H1 (cell line): ENCODE measurements at regions not wholly inside any gene's neighbourhood (a gene's known extent, or its start where the extent isn't known, plus 50 kb on each side); places are given as distances from the start of the nearest gene placed in this dataset.

Experiments used
- CTCF ChIA-PET: fragments of 300-600 bp; sonication (Branson Sonifier 250); formaldehyde crosslinking; loops from one replicate; lab custom pipeline; 2021; ENCODE audit not compliant: partially characterized antibody; lab: Charles Lee
- POLR2A ChIA-PET: fragments of 300-600 bp; sonication (Branson Sonifier 250); formaldehyde crosslinking; loops from one replicate; lab custom pipeline; 2021; ENCODE audit warnings: inconsistent platforms; ENCODE audit not compliant: partially characterized antibody; lab: Charles Lee
- DNase-seq, 2 experiments: peaks; one replicate each; pipeline versions ENCODE4 v3.0.0 to v3.0.0-alpha.2; 2010 to 2022; ENCODE audit warnings: low spot score in 2 of 2, low read depth in 1 of 2, mixed read lengths in 1 of 2
- FAIRE-seq: peaks from 2 replicates; lab custom pipeline; 2011; peaks lifted over from hg19 to GRCh38; lab: Jason Lieb, UNC
- H2AFZ ChIP-seq: 2 replicates; pipeline ENCODE4 v1.8.1; 2012; ENCODE audit warnings: low read length, inconsistent platforms
- H2AK5ac ChIP-seq: 2 replicates; pipeline ENCODE4 v1.6.1; 2013; ENCODE audit warnings: low read depth, low read length
- H2BK120ac ChIP-seq: replicated peaks from 2 replicates; pipeline ENCODE3; 2013; ENCODE audit warnings: low read depth, low read length, inconsistent platforms
- H2BK12ac ChIP-seq: 2 replicates; pipeline ENCODE4 v1.6.1; 2013; ENCODE audit warnings: low read depth, low read length
- H2BK15ac ChIP-seq: 2 replicates; pipeline ENCODE4 v1.6.1; 2013; ENCODE audit warnings: low read length
- H2BK20ac ChIP-seq: 2 replicates; pipeline ENCODE4 v1.6.1; 2013; ENCODE audit warnings: low read length
- H2BK5ac ChIP-seq: 2 replicates; pipeline ENCODE4 v1.6.1; 2013; ENCODE audit warnings: low read depth, low read length
- H3K14ac ChIP-seq: 2 replicates; pipeline ENCODE4 v1.6.1; 2013; ENCODE audit warnings: inconsistent platforms; ENCODE audit not compliant: insufficient read length
- H3K18ac ChIP-seq: 2 replicates; pipeline ENCODE4 v1.6.1; 2013; ENCODE audit warnings: low read length; ENCODE audit errors: extremely low read depth
- H3K23ac ChIP-seq: 2 replicates; pipeline ENCODE4 v1.6.1; 2013; ENCODE audit warnings: inconsistent platforms; ENCODE audit not compliant: insufficient read length
- H3K23me2 ChIP-seq: 2 replicates; pipeline ENCODE4 v1.6.1; 2013; ENCODE audit warnings: low read depth, low read length
- H3K27ac ChIP-seq: 2 replicates; pipeline ENCODE4 v1.6.1; 2011; ENCODE audit warnings: low read depth, low read length, inconsistent platforms
- H3K27me3 ChIP-seq, 4 experiments: replicated peaks in 1 of 4; 1 replicate in 1 of 4; 2 replicates in 3 of 4; pipeline versions ENCODE4 v1.6.1 to v1.8.1; 2011 to 2013; ENCODE audit warnings: low read length in 3 of 4, mild to moderate bottlenecking in 3 of 4, inconsistent platforms in 2 of 4, mixed read lengths in 2 of 4, moderate library complexity in 1 of 4; ENCODE audit not compliant: control insufficient read depth in 3 of 4, insufficient read depth in 3 of 4; ENCODE audit errors: extremely low read depth in 1 of 4
- H3K36me3 ChIP-seq, 4 experiments: 2 replicates each; pipeline versions ENCODE4 v1.6.1 to v1.8.1; 2011 to 2013; ENCODE audit warnings: mild to moderate bottlenecking in 4 of 4, low read length in 3 of 4, moderate library complexity in 2 of 4, control low read depth in 1 of 4, inconsistent platforms in 1 of 4; ENCODE audit not compliant: insufficient read depth in 4 of 4, control insufficient read depth in 2 of 4
- H3K4ac ChIP-seq: replicated peaks from 2 replicates; pipeline ENCODE3; 2013; ENCODE audit warnings: low read length, low read depth, mixed read lengths, inconsistent platforms; ENCODE audit not compliant: insufficient read length
- H3K4me1 ChIP-seq, 4 experiments: replicated peaks in 1 of 4; 1 replicate in 1 of 4; 2 replicates in 3 of 4; pipeline versions ENCODE4 v1.6.1 to v1.8.1; 2011 to 2013; ENCODE audit warnings: low read length in 3 of 4, inconsistent platforms in 2 of 4, mixed read lengths in 1 of 4; ENCODE audit not compliant: insufficient read depth in 4 of 4, control insufficient read depth in 3 of 4
- H3K4me2 ChIP-seq, 2 experiments: 2 replicates each; pipeline versions ENCODE4 v1.6.1 to v1.8.1; 2011 to 2013; ENCODE audit warnings: low read depth in 2 of 2, low read length in 2 of 2, control low read depth in 1 of 2, inconsistent platforms in 1 of 2, mild to moderate bottlenecking in 1 of 2; ENCODE audit not compliant: insufficient read depth in 1 of 2
- H3K4me3 ChIP-seq, 4 experiments: fragments of 200-600, 300-600 bp in 1 of 4; sonication (generic), shearing (Covaris generic), sonication (Bioruptor Twin) in 1 of 4; 2 replicates each; pipeline versions ENCODE4 v1.5.1 to v1.8.1; 2011 to 2016; ENCODE audit warnings: low read length in 4 of 4, low read depth in 3 of 4, control low read depth in 2 of 4, inconsistent platforms in 2 of 4, mild to moderate bottlenecking in 2 of 4, mixed read lengths in 1 of 4, moderate library complexity in 1 of 4; ENCODE audit not compliant: insufficient read depth in 2 of 4; ENCODE audit errors: extremely low read depth in 1 of 4
- H3K56ac ChIP-seq: replicated peaks from 2 replicates; pipeline ENCODE3; 2013; ENCODE audit warnings: low read depth, mild to moderate bottlenecking, mixed read lengths, low read length, inconsistent platforms; ENCODE audit not compliant: insufficient read length
- H3K79me1 ChIP-seq: 2 replicates; pipeline ENCODE4 v1.6.1; 2013; ENCODE audit warnings: low read depth, low read length, control low read depth
- H3K79me2 ChIP-seq, 2 experiments: 2 replicates each; pipeline versions ENCODE4 v1.6.1 to v1.8.1; 2012 to 2013; ENCODE audit warnings: low read length in 2 of 2, mild to moderate bottlenecking in 2 of 2, inconsistent platforms in 1 of 2; ENCODE audit not compliant: insufficient read depth in 2 of 2, control insufficient read depth in 1 of 2
- H3K9ac ChIP-seq, 4 experiments: replicated peaks in 1 of 4; 1 replicate in 1 of 4; 2 replicates in 3 of 4; pipeline versions ENCODE4 v1.6.1 to v1.8.1; 2011 to 2013; ENCODE audit warnings: low read depth in 3 of 4, low read length in 3 of 4, control low read depth in 2 of 4, mild to moderate bottlenecking in 2 of 4, moderate library complexity in 2 of 4, inconsistent platforms in 1 of 4; ENCODE audit errors: extremely low read depth in 1 of 4
- H3K9me3 ChIP-seq, 2 experiments: 2 replicates each; pipeline versions ENCODE4 v1.6.1 to v1.8.1; 2012 to 2013; ENCODE audit warnings: mild to moderate bottlenecking in 2 of 2, moderate library complexity in 2 of 2, control low read depth in 1 of 2, inconsistent platforms in 1 of 2, low read depth in 1 of 2, low read length in 1 of 2, mixed read lengths in 1 of 2; ENCODE audit not compliant: insufficient read depth in 2 of 2
- H4K20me1 ChIP-seq, 2 experiments: replicated peaks in 1 of 2; 2 replicates each; pipeline versions ENCODE3 to v1.8.1; 2011 to 2013; ENCODE audit warnings: inconsistent platforms in 2 of 2, low read length in 2 of 2, mild to moderate bottlenecking in 1 of 2; ENCODE audit not compliant: insufficient read depth in 2 of 2, control insufficient read depth in 1 of 2
- H4K5ac ChIP-seq: 2 replicates; pipeline ENCODE4 v1.6.1; 2013; ENCODE audit warnings: low read length, low read depth, mixed read lengths, inconsistent platforms; ENCODE audit not compliant: insufficient read length
- H4K8ac ChIP-seq: 2 replicates; pipeline ENCODE4 v1.8.0; 2013; ENCODE audit warnings: mild to moderate bottlenecking, moderate library complexity, low read length, inconsistent platforms; ENCODE audit not compliant: insufficient read depth; ENCODE audit errors: extremely low read depth
- H4K91ac ChIP-seq: replicated peaks from 2 replicates; pipeline ENCODE3; 2013; ENCODE audit warnings: low read length, mixed read lengths, inconsistent platforms; ENCODE audit not compliant: insufficient read length
- ATF2 ChIP-seq: IDR thresholded peaks from 2 replicates; pipeline ENCODE4 v1.6.1; 2012; ENCODE audit warnings: low read length, inconsistent platforms
- BRCA1 ChIP-seq: IDR thresholded peaks from 2 replicates; pipeline ENCODE4 v1.6.1; 2012; ENCODE audit warnings: low read depth, low read length, improper control_type of control experiment
- CBX5 ChIP-seq: fragments of 300-800, 300-1000 bp; sonication (generic); IDR thresholded peaks from 2 replicates; pipeline ENCODE4 v1.7.1; 2016; ENCODE audit warnings: antibody characterized with exemption, low read length, low read depth
- CBX8 ChIP-seq: fragments of 300-800, 300-1000 bp; sonication (generic); IDR thresholded peaks from 2 replicates; pipeline ENCODE4 v1.7.1; 2016; ENCODE audit warnings: low read depth, low read length, borderline replicate concordance
- EGR1 ChIP-seq: IDR thresholded peaks from 2 replicates; pipeline ENCODE4 v1.6.1; 2011; ENCODE audit warnings: low read depth, low read length, borderline replicate concordance
- EZH2 ChIP-seq: fragments of 200-600 bp; sonication (generic); IDR thresholded peaks from 2 replicates; pipeline ENCODE4 v1.7.1; 2012; ENCODE audit warnings: low read depth, mild to moderate bottlenecking, moderate library complexity, low read length, inconsistent platforms; ENCODE audit not compliant: severe bottlenecking
- MAX ChIP-seq: IDR thresholded peaks from 2 replicates; pipeline ENCODE4 v1.6.1; 2012; ENCODE audit warnings: inconsistent platforms
- POLR2AphosphoS5 ChIP-seq: IDR thresholded peaks from 2 replicates; pipeline ENCODE4 v1.6.1; 2011; ENCODE audit warnings: low read depth, low read length
- YY1 ChIP-seq: IDR thresholded peaks from 2 replicates; pipeline ENCODE4 v1.6.1; 2011; ENCODE audit warnings: low read depth, mild to moderate bottlenecking, low read length
- WGBS, 2 experiments: shearing (Covaris generic) in 1 of 2; methylation state at CpG; one replicate each; pipeline versions ENCODE4 v1.1.6 to v1.1.7; 2013 to 2015; ENCODE audit warnings: low lambda C conversion rate in 2 of 2, mixed read lengths in 2 of 2, inconsistent platforms in 1 of 2, low coverage in 1 of 2, missing lambda C conversion rate in 1 of 2; ENCODE audit not compliant: insufficient replicate concordance in 2 of 2, insufficient coverage in 1 of 2, insufficient read length in 1 of 2; ENCODE audit errors: extremely low coverage in 1 of 2, missing lambda C conversion rate in 1 of 2; 5-methylcytosine and 5-hydroxymethylcytosine counted together

GRCh38 chr4:23388255-23388654, 501.6 kb downstream of the PPARGC1A start:
- H3K23ac ChIP-seq: no peak overlapping the region
- no peak overlapping the region for H3K4ac ChIP-seq
- no peaks in the 10 kb centered on the region for H3K79me1 ChIP-seq
- no peaks in the 10 kb centered on the region for H3K36me3 ChIP-seq
- H4K91ac ChIP-seq: no peak overlapping the region
- no peak overlapping the region for H3K4me2 ChIP-seq
- no peaks in the 10 kb centered on the region for H3K4me1 ChIP-seq
- 96% methylated on average over 6 of the region's 6 CpGs; no CpG with 5 or more reads in 1 of the 2 experiments for WGBS, 2 experiments
- H3K23me2 ChIP-seq: no peaks in the 10 kb centered on the region
- no peak overlapping the region for H2BK12ac ChIP-seq
- no peak overlapping the region for H3K4me3 ChIP-seq
- FAIRE-seq: no peak
- H4K5ac ChIP-seq: no peak overlapping the region
- H3K56ac ChIP-seq: no peak overlapping the region
- H4K8ac ChIP-seq: no peak overlapping the region
- no peak overlapping the region for H3K9ac ChIP-seq
- no peaks in the 10 kb centered on the region for H4K20me1 ChIP-seq
- CTCF ChIA-PET: interaction anchor here (1.0 kb wide), 1 partner anchor 578 kb away, joined by 4 read pairs; no protein-coding TSS in a partner anchor
- DNase-seq: no peak
- no peak overlapping the region for H2BK20ac ChIP-seq
- H2BK15ac ChIP-seq: no peak overlapping the region
- no peaks in the 10 kb centered on the region for H3K79me2 ChIP-seq
- no peak overlapping the region for H3K18ac ChIP-seq
- POLR2A ChIA-PET: no interaction called here
- no peak overlapping the region for H3K27ac ChIP-seq
- H2BK120ac ChIP-seq: no peak overlapping the region
- no peak overlapping the region for H3K14ac ChIP-seq
- no peak overlapping the region for H2AK5ac ChIP-seq
- no peaks in the 10 kb centered on the region for H3K9me3 ChIP-seq
- no peak overlapping the region for H2BK5ac ChIP-seq
- H3K27me3 ChIP-seq: no peaks in the 10 kb centered on the region
- no peak overlapping the region for H2AFZ ChIP-seq
- no peak for TF ChIP-seq EGR1
- no peak for TF ChIP-seq CBX8
- TF ChIP-seq MAX: no peak
- no peak for TF ChIP-seq POLR2AphosphoS5
- TF ChIP-seq BRCA1: no peak
- no peak for TF ChIP-seq ATF2
- TF ChIP-seq YY1: no peak
- no peak for TF ChIP-seq CBX5
- no peak for TF ChIP-seq EZH2
